ENCODE measurements at regions not wholly inside any gene's neighbourhood (a gene's known extent, or its start where the extent isn't known, plus 50 kb on each side); places are given as distances from the start of the nearest gene placed in this dataset.

DNA sequence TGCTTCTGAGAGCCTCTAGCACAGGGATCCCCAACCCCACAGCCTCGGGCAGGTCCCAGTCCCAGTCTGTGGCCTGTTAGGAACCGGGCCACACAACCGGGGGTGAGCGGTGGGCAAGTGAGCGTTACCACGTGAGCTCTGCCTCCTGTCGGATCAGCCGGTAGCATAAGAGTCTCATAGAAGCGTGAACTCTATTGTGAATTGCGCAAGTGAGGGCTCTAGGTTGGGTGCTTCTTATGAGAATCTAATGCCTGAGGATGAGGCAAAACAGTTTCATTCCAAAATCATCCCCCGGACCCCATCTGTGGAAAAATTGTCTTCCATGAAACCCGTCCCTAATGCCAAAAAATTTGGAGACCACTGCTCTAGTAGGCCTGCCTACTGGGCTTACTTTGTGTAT, 87.0 kb upstream of the UBL3 start:
- TF ChIP-seq, protein P1, sequence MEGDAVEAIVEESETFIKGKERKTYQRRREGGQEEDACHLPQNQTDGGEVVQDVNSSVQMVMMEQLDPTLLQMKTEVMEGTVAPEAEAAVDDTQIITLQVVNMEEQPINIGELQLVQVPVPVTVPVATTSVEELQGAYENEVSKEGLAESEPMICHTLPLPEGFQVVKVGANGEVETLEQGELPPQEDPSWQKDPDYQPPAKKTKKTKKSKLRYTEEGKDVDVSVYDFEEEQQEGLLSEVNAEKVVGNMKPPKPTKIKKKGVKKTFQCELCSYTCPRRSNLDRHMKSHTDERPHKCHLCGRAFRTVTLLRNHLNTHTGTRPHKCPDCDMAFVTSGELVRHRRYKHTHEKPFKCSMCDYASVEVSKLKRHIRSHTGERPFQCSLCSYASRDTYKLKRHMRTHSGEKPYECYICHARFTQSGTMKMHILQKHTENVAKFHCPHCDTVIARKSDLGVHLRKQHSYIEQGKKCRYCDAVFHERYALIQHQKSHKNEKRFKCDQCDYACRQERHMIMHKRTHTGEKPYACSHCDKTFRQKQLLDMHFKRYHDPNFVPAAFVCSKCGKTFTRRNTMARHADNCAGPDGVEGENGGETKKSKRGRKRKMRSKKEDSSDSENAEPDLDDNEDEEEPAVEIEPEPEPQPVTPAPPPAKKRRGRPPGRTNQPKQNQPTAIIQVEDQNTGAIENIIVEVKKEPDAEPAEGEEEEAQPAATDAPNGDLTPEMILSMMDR (conservative IDR thresholded peaks at IDR 0.05 in 1 of 2, IDR thresholded peaks at IDR 0.05 in 1 of 2; ENCODE audit: low read depth in 1 of 2, low read length in 2 of 2): no peak
- TF ChIP-seq EZH2 (IDR thresholded peaks at IDR 0.05; ENCODE audit: low read length, missing control alignments): no peak

Measured in fibroblast of lung (primary cell).